Esophagus (tissue), 2 donors: ENCODE measurements at regions not wholly inside any gene's neighbourhood (a gene's known extent, or its start where the extent isn't known, plus 50 kb on each side); places are given as distances from the start of the nearest gene placed in this dataset.
A peak's percentile ranks its signal among the peaks of the same experiment; 100 is the strongest.

Source experiments
- H3K27ac ChIP-seq, 2 donors: one replicate each; pipeline ENCODE4 v1.5.1; 2013; ENCODE audit warnings: low read depth in 2 of 2, mild to moderate bottlenecking in 2 of 2, inconsistent platforms in 1 of 2, low read length in 1 of 2, moderate library complexity in 1 of 2
- H3K27me3 ChIP-seq, 2 donors: one replicate each; pipeline ENCODE4 v1.6.1; 2013; ENCODE audit warnings: low read length in 2 of 2, control low read depth in 1 of 2, mild to moderate bottlenecking in 1 of 2; ENCODE audit not compliant: insufficient read depth in 2 of 2, control insufficient read depth in 1 of 2
- H3K36me3 ChIP-seq, 2 donors: one replicate each; pipeline ENCODE4 v1.6.1; 2013; ENCODE audit warnings: low read length in 1 of 2; ENCODE audit not compliant: control insufficient read depth in 2 of 2, insufficient read depth in 2 of 2
- H3K4me1 ChIP-seq, 2 donors: one replicate each; pipeline ENCODE4 v1.6.1; 2013; ENCODE audit warnings: low read length in 1 of 2; ENCODE audit not compliant: control insufficient read depth in 2 of 2, insufficient read depth in 2 of 2
- H3K4me3 ChIP-seq, 2 donors: one replicate each; pipeline ENCODE4 v1.5.1; 2013; ENCODE audit warnings: low read length in 2 of 2, mild to moderate bottlenecking in 2 of 2, low read depth in 1 of 2, moderate library complexity in 1 of 2
- H3K9me3 ChIP-seq, 2 donors: one replicate each; pipeline ENCODE4 v1.6.1; 2013; ENCODE audit warnings: mild to moderate bottlenecking in 2 of 2, low read depth in 1 of 2, low read length in 1 of 2, moderate library complexity in 1 of 2; ENCODE audit not compliant: control insufficient read depth in 2 of 2, insufficient read depth in 1 of 2
- WGBS, 2 donors: extraction: QIAGEN DNeasy Blood & Tissue Kit; methylation state at CpG; one replicate each; pipeline ENCODE4 v1.1.7; 2013; 5-methylcytosine and 5-hydroxymethylcytosine counted together
- donor health status: healthy with polysubstance abuse.
- donor health status: Bipolar disorder and iron deficiency.

DNA sequence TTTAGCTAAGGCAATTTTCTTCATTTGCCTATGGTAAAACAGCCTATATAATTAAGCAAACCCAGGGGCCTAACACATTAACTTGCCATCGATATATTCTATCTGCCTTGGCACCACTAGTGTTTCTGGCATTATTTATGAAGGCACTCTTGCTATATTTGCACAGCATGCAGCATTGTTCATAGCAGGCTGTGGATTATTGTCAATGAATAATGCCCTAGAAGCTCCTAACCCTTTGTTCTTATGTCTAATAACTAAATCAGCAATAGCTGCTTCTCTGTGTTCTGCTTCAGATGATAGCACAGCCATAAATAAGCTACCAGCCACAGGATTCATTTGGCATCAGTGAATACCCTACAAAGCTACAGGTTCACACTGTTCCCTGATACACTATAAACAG lies 254.8 kb upstream of the STXBP5 start:
- Histone ChIP-seq H3K27me3 (no peaks in the 10 kb centered on the region), H3K4me1 (no peaks in the 10 kb centered on the region)
- 55 to 65% methylated on average over 1 of the region's 1 CpG for WGBS, 2 donors

GRCh38 chr6:146950351-146950835 lies 253.8 kb upstream of the STXBP5 start:
- Histone ChIP-seq H3K9me3 (no peaks in the 10 kb centered on the region), H3K4me1 (no peaks in the 10 kb centered on the region), H3K36me3 (no peaks in the 10 kb centered on the region), H3K27me3 (no peaks in the 10 kb centered on the region), H3K27ac (peak overlapping the region in 1 of 2 donors; percentile 18), H3K4me3 (no peak overlapping the region)
- WGBS, 2 donors, result 49 to 60% methylated on average over 7 of the region's 7 CpGs

More for the DNA sequence above, 254.8 kb upstream of the STXBP5 start:
- Histone ChIP-seq H3K36me3 (no peaks in the 10 kb centered on the region), H3K9me3 (no peaks in the 10 kb centered on the region), H3K4me3 (no peak overlapping the region), H3K27ac (no peak overlapping the region)

DNA sequence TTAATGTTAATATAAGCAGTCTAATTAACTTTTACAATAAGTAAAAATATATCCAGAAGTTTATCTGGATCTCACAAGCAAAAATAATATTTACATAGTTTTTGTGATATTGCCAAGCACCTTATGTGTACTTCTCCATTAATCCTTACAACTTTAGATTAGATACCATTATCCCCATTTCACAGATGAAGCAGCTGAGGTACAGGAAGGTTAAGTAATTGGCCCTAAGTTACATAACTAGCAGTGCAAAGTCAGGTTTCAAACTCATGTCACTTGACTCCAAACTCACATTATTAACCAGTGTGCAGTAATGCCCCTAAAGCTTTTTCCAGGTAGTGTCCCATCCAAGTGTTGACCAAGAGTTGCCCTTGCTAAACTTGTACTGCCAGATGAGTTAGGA lies 248.6 kb upstream of the STXBP5 start:
- no peaks in the 10 kb centered on the region for H3K9me3 ChIP-seq
- H3K36me3 ChIP-seq, result no peaks in the 10 kb centered on the region
- no peak overlapping the region for H3K27ac ChIP-seq
- H3K27me3 ChIP-seq, result no peaks in the 10 kb centered on the region
- H3K4me3 ChIP-seq, result no peak overlapping the region
- H3K4me1 ChIP-seq, result no peaks in the 10 kb centered on the region

- Histone ChIP-seq H3K36me3 (no peaks in the 10 kb centered on the region), H3K27ac (no peak overlapping the region), H3K27me3 (no peaks in the 10 kb centered on the region), H3K4me3 (no peak overlapping the region), H3K4me1 (peaks cover 0 to 3% of the 10 kb centered on the region in 2 donors), H3K9me3 (no peaks in the 10 kb centered on the region)
- 61 to 68% methylated on average over 5 of the region's 5 CpGs for WGBS, 2 donors
These were observed 246.8 kb upstream of the STXBP5 start for GRCh38 chr6:146957181-146958093.

DNA sequence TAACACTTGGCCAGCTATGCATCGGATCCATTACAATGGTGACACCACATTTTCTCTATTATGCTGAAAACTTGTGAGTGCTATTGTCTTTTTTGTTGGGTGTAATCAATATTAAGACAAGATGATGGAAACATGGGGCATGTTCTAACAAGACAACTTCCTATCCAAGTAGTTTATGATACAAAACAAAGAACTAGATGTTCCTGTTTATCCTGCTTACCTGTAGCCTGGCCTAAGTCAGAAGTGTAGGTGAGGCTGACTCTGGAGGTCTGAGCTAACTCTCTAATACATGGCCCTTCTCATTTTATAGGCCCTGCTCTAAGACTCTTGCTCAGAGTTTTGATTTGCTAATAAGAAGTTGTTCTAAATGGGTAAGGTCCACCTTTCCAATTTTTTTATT lies 242.4 kb upstream of the STXBP5 start:
- WGBS, 2 donors, result 53 to 68% methylated on average over 1 of the region's 1 CpG

DNA sequence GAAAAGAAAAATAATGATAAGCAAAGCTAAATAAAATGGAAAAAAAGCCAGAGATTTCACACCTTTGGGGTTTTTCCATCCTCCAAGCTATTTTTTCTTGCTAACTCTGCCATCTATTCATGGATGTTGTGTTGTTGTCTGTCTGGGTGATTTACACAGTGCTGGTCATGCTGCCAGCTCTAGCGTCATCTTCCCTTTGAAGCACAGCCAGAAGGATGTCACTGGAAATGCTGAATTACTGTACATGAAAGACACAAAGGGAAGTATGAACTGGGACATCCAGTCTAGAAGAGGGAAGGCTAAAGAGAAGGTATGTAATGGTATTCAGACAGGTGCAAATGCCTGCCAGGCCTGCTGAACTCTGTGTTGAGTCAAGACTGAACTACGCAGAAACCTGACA lies 241.9 kb upstream of the STXBP5 start:
- no peak overlapping the region for H3K4me3 ChIP-seq
- H3K36me3 ChIP-seq, result no peaks in the 10 kb centered on the region
- H3K27me3 ChIP-seq, result no peaks in the 10 kb centered on the region
- peaks cover 0 to 3% of the 10 kb centered on the region in 2 donors for H3K4me1 ChIP-seq
- peaks cover 0 to 5% of the 10 kb centered on the region in 2 donors for H3K9me3 ChIP-seq
- 46 to 49% methylated on average over 2 of the region's 2 CpGs for WGBS, 2 donors
- no peak overlapping the region for H3K27ac ChIP-seq

More for the DNA sequence above, 242.4 kb upstream of the STXBP5 start:
- Histone ChIP-seq H3K4me1 (peaks cover 0 to 3% of the 10 kb centered on the region in 2 donors), H3K27ac (peak overlapping the region; percentile 32 to 42), H3K36me3 (no peaks in the 10 kb centered on the region), H3K4me3 (no peak overlapping the region), H3K9me3 (peaks cover 0 to 5% of the 10 kb centered on the region in 2 donors), H3K27me3 (no peaks in the 10 kb centered on the region)

- no peak overlapping the region for H3K27ac ChIP-seq
- H3K4me1 ChIP-seq, result peaks cover 0 to 3% of the 10 kb centered on the region in 2 donors
- no peaks in the 10 kb centered on the region for H3K27me3 ChIP-seq
- H3K36me3 ChIP-seq, result no peaks in the 10 kb centered on the region
- WGBS, 2 donors, result 81 to 91% methylated on average over 1 of the region's 1 CpG
- H3K4me3 ChIP-seq, result no peak overlapping the region
- peaks cover 0 to 5% of the 10 kb centered on the region in 2 donors for H3K9me3 ChIP-seq
These were observed 239.0 kb upstream of the STXBP5 start for GRCh38 chr6:146965110-146965689.

GRCh38 chr6:146968041-146968760 lies 236.0 kb upstream of the STXBP5 start:
- Histone ChIP-seq H3K4me3 (no peak overlapping the region), H3K9me3 (peaks cover 0 to 5% of the 10 kb centered on the region in 2 donors), H3K36me3 (no peaks in the 10 kb centered on the region), H3K27me3 (no peaks in the 10 kb centered on the region), H3K4me1 (no peaks in the 10 kb centered on the region), H3K27ac (no peak overlapping the region)
- WGBS, 2 donors, result 23 to 37% methylated on average over 4 of the region's 4 CpGs

DNA sequence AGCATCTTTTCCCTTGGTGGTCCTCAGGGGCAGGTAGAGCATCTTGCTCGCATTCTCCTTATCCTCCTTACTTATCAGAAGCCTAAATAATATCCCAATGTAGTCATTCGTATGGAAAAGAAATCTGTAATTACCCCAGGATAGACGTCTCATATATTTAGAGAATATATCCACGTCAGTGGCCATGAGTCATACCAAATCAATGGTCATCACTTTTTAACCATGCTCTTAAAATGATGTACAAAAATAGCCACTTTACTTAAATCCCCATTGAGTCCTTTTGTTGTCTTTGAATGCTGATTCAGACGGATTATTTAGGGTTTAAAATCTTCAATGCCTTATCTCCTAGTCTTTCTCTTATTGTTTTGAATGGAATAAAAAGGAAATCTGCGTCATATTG lies 231.7 kb upstream of the STXBP5 start:
- no peaks in the 10 kb centered on the region for H3K9me3 ChIP-seq
- H3K36me3 ChIP-seq, result no peaks in the 10 kb centered on the region
- H3K27me3 ChIP-seq, result no peaks in the 10 kb centered on the region
- H3K4me3 ChIP-seq, result no peak overlapping the region
- H3K27ac ChIP-seq, result no peak overlapping the region
- H3K4me1 ChIP-seq, result no peaks in the 10 kb centered on the region
- WGBS, 2 donors, result 76 to 85% methylated on average over 6 of the region's 6 CpGs
